ENCODE measurements at regions not wholly inside any gene's neighbourhood (a gene's known extent, or its start where the extent isn't known, plus 50 kb on each side); places are given as distances from the start of the nearest gene placed in this dataset.

DNA sequence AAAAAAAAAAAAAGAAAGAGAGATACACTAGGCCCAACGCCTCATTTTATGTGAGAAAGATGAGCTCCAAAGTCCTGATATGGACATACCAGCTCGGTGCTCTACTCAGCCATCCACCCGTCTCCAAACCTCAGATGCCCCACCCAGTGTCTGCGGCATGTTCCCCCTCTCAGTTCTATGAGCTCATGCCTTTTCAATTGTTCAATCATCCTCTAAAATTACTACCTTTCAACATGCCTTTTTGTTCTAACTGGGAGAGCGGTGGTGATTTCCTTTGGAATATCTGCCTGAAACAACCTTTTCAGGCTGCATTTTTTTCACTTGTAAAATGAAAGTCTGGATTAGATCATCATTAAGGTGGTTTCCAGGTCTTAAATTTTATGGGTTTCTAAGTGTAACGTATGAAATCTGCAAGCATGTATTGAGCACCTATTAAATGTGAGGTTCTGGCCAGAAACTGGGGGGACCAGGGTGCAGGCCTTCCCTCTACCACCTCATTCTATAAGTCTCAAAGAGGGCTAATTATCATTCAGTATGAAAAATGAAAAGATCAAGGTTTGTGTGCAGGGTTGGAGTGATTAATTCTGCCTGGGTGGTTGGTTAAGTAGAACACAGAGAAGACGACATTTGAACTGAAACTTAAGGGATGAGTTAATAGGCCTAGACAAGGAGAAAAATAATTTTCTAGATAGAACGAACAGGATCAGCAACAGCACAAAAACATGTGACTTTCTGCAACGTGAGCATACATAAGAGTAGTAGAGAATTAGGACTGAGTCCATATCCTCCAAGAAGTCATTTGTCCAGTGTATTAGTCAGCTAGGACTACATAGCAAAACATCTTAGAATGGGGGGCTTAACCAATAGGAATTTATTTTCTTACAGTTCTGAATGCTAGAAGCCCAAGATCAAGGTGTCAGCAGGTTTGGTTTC is 87.4 kb upstream of the GLS start (continued):
- TF ChIP-seq, protein P1, sequence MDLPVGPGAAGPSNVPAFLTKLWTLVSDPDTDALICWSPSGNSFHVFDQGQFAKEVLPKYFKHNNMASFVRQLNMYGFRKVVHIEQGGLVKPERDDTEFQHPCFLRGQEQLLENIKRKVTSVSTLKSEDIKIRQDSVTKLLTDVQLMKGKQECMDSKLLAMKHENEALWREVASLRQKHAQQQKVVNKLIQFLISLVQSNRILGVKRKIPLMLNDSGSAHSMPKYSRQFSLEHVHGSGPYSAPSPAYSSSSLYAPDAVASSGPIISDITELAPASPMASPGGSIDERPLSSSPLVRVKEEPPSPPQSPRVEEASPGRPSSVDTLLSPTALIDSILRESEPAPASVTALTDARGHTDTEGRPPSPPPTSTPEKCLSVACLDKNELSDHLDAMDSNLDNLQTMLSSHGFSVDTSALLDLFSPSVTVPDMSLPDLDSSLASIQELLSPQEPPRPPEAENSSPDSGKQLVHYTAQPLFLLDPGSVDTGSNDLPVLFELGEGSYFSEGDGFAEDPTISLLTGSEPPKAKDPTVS (IDR thresholded peaks at IDR 0.05; ENCODE audit: low read depth, low read length): no peak
- no peak for TF ChIP-seq SUPT20H (IDR thresholded peaks at IDR 0.05; ENCODE audit: borderline replicate concordance, control insufficient read depth, low read depth, low read length)
- no peak for TF ChIP-seq RELA (IDR thresholded peaks at IDR 0.05; ENCODE audit: borderline replicate concordance, partially characterized antibody)
- TF ChIP-seq, protein P2, sequence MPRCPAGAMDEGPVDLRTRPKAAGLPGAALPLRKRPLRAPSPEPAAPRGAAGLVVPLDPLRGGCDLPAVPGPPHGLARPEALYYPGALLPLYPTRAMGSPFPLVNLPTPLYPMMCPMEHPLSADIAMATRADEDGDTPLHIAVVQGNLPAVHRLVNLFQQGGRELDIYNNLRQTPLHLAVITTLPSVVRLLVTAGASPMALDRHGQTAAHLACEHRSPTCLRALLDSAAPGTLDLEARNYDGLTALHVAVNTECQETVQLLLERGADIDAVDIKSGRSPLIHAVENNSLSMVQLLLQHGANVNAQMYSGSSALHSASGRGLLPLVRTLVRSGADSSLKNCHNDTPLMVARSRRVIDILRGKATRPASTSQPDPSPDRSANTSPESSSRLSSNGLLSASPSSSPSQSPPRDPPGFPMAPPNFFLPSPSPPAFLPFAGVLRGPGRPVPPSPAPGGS (IDR thresholded peaks at IDR 0.05; ENCODE audit: borderline replicate concordance, insufficient read depth, low read depth, low read length, poor library complexity, severe bottlenecking): no peak
- TF ChIP-seq, protein P3, sequence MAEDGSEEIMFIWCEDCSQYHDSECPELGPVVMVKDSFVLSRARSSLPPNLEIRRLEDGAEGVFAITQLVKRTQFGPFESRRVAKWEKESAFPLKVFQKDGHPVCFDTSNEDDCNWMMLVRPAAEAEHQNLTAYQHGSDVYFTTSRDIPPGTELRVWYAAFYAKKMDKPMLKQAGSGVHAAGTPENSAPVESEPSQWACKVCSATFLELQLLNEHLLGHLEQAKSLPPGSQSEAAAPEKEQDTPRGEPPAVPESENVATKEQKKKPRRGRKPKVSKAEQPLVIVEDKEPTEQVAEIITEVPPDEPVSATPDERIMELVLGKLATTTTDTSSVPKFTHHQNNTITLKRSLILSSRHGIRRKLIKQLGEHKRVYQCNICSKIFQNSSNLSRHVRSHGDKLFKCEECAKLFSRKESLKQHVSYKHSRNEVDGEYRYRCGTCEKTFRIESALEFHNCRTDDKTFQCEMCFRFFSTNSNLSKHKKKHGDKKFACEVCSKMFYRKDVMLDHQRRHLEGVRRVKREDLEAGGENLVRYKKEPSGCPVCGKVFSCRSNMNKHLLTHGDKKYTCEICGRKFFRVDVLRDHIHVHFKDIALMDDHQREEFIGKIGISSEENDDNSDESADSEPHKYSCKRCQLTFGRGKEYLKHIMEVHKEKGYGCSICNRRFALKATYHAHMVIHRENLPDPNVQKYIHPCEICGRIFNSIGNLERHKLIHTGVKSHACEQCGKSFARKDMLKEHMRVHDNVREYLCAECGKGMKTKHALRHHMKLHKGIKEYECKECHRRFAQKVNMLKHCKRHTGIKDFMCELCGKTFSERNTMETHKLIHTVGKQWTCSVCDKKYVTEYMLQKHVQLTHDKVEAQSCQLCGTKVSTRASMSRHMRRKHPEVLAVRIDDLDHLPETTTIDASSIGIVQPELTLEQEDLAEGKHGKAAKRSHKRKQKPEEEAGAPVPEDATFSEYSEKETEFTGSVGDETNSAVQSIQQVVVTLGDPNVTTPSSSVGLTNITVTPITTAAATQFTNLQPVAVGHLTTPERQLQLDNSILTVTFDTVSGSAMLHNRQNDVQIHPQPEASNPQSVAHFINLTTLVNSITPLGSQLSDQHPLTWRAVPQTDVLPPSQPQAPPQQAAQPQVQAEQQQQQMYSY (CRISPR knock-in tag; IDR thresholded peaks at IDR 0.05): no peak
- TF ChIP-seq, protein P4, sequence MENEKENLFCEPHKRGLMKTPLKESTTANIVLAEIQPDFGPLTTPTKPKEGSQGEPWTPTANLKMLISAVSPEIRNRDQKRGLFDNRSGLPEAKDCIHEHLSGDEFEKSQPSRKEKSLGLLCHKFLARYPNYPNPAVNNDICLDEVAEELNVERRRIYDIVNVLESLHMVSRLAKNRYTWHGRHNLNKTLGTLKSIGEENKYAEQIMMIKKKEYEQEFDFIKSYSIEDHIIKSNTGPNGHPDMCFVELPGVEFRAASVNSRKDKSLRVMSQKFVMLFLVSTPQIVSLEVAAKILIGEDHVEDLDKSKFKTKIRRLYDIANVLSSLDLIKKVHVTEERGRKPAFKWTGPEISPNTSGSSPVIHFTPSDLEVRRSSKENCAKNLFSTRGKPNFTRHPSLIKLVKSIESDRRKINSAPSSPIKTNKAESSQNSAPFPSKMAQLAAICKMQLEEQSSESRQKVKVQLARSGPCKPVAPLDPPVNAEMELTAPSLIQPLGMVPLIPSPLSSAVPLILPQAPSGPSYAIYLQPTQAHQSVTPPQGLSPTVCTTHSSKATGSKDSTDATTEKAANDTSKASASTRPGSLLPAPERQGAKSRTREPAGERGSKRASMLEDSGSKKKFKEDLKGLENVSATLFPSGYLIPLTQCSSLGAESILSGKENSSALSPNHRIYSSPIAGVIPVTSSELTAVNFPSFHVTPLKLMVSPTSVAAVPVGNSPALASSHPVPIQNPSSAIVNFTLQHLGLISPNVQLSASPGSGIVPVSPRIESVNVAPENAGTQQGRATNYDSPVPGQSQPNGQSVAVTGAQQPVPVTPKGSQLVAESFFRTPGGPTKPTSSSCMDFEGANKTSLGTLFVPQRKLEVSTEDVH (IDR thresholded peaks at IDR 0.05; ENCODE audit: low read depth, partially characterized antibody): no peak
- no peak for TF ChIP-seq NR2C2 (IDR thresholded peaks at IDR 0.05; ENCODE audit: borderline replicate concordance, control insufficient read depth, insufficient read length, low read depth)
- no peak for TF ChIP-seq EZH2 (IDR thresholded peaks at IDR 0.05; ENCODE audit: borderline replicate concordance, control insufficient read depth, low read depth, low read length)
- TF ChIP-seq POU2F2 (IDR thresholded peaks at IDR 0.05; ENCODE audit: borderline replicate concordance, low read depth, low read length): no peak
- TF ChIP-seq, protein P5, sequence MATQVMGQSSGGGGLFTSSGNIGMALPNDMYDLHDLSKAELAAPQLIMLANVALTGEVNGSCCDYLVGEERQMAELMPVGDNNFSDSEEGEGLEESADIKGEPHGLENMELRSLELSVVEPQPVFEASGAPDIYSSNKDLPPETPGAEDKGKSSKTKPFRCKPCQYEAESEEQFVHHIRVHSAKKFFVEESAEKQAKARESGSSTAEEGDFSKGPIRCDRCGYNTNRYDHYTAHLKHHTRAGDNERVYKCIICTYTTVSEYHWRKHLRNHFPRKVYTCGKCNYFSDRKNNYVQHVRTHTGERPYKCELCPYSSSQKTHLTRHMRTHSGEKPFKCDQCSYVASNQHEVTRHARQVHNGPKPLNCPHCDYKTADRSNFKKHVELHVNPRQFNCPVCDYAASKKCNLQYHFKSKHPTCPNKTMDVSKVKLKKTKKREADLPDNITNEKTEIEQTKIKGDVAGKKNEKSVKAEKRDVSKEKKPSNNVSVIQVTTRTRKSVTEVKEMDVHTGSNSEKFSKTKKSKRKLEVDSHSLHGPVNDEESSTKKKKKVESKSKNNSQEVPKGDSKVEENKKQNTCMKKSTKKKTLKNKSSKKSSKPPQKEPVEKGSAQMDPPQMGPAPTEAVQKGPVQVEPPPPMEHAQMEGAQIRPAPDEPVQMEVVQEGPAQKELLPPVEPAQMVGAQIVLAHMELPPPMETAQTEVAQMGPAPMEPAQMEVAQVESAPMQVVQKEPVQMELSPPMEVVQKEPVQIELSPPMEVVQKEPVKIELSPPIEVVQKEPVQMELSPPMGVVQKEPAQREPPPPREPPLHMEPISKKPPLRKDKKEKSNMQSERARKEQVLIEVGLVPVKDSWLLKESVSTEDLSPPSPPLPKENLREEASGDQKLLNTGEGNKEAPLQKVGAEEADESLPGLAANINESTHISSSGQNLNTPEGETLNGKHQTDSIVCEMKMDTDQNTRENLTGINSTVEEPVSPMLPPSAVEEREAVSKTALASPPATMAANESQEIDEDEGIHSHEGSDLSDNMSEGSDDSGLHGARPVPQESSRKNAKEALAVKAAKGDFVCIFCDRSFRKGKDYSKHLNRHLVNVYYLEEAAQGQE (IDR thresholded peaks at IDR 0.05; ENCODE audit: low read depth, low read length): no peak
- no peak for TF ChIP-seq SMARCA5 (IDR thresholded peaks at IDR 0.05)
- TF ChIP-seq FOS (IDR thresholded peaks at IDR 0.05; ENCODE audit: borderline replicate concordance, extremely low read depth, insufficient read length): no peak
- no peak for TF ChIP-seq KDM1A (IDR thresholded peaks at IDR 0.05; ENCODE audit: borderline replicate concordance)
